CD14-positive monocyte (primary cell): ENCODE measurements at regions not wholly inside any gene's neighbourhood (a gene's known extent, or its start where the extent isn't known, plus 50 kb on each side); places are given as distances from the start of the nearest gene placed in this dataset.

Experiments
- DNase-seq, 3 donors: peaks; one replicate each; pipeline ENCODE4 v3.0.0-alpha.2; 2011 to 2022
- H2AFZ ChIP-seq: 2 replicates; pipeline ENCODE4 v1.6.0; 2012; ENCODE audit warnings: mild to moderate bottlenecking, low read depth, low read length, inconsistent platforms; ENCODE audit not compliant: insufficient read depth, poor library complexity, severe bottlenecking
- H3K27ac ChIP-seq, 2 donors: 1 replicate in 1 of 2; 2 replicates in 1 of 2; pipeline ENCODE4 v1.5.1; 2012 to 2013; ENCODE audit warnings: low read length in 2 of 2, control low read depth in 1 of 2, inconsistent platforms in 1 of 2, low read depth in 1 of 2, mild to moderate bottlenecking in 1 of 2
- H3K27me3 ChIP-seq, 2 donors: one replicate each; pipeline versions ENCODE4 v1.6.0 to v1.6.1; 2011 to 2013; ENCODE audit warnings: low read length in 2 of 2; ENCODE audit not compliant: control insufficient read depth in 2 of 2, insufficient read depth in 2 of 2
- H3K36me3 ChIP-seq, 2 donors: replicated peaks in 1 of 2; 1 replicate in 1 of 2; 2 replicates in 1 of 2; pipeline versions ENCODE4 v1.5.1 to v1.6.1; 2012 to 2013; ENCODE audit warnings: low read length in 2 of 2, control low read depth in 1 of 2, inconsistent platforms in 1 of 2, mild to moderate bottlenecking in 1 of 2; ENCODE audit not compliant: insufficient read depth in 2 of 2, control insufficient read depth in 1 of 2
- H3K4me1 ChIP-seq, 2 donors: 1 replicate in 1 of 2; 2 replicates in 1 of 2; pipeline versions ENCODE4 v1.5.1 to v1.6.1; 2012 to 2013; ENCODE audit warnings: low read length in 2 of 2, control low read depth in 1 of 2, inconsistent platforms in 1 of 2, mild to moderate bottlenecking in 1 of 2, moderate library complexity in 1 of 2; ENCODE audit not compliant: insufficient read depth in 2 of 2, control insufficient read depth in 1 of 2
- H3K4me2 ChIP-seq: replicated peaks from 2 replicates; pipeline ENCODE3; 2012; ENCODE audit warnings: low read length, moderate library complexity, mild to moderate bottlenecking; ENCODE audit not compliant: poor library complexity, severe bottlenecking; ENCODE audit errors: extremely low read depth
- H3K4me3 ChIP-seq, 3 experiments: fragments of 200-600 bp in 1 of 3; sonication (generic) in 1 of 3; replicated peaks in 1 of 3; 1 replicate in 2 of 3; 2 replicates in 1 of 3; pipeline ENCODE4 v1.5.1; 2011 to 2013; ENCODE audit warnings: low read length in 3 of 3, mild to moderate bottlenecking in 3 of 3, control low read depth in 2 of 3, low read depth in 2 of 3, inconsistent platforms in 1 of 3, moderate library complexity in 1 of 3
- H3K79me2 ChIP-seq: 2 replicates; pipeline ENCODE4 v1.6.0; 2012; ENCODE audit warnings: mild to moderate bottlenecking, control low read depth, inconsistent platforms, low read length, moderate library complexity; ENCODE audit not compliant: insufficient read depth
- H3K9ac ChIP-seq: 2 replicates; pipeline ENCODE4 v1.6.0; 2017; ENCODE audit warnings: low read length, mild to moderate bottlenecking; ENCODE audit not compliant: insufficient read depth, poor library complexity, severe bottlenecking
- H3K9me3 ChIP-seq, 2 donors: replicated peaks in 1 of 2; 1 replicate in 1 of 2; 2 replicates in 1 of 2; pipeline versions ENCODE4 v1.5.1 to v1.6.1; 2012 to 2013; ENCODE audit warnings: low read length in 2 of 2, control low read depth in 1 of 2; ENCODE audit not compliant: control insufficient read depth in 1 of 2, insufficient read depth in 1 of 2
- H4K20me1 ChIP-seq: 2 replicates; pipeline ENCODE4 v1.6.0; 2012; ENCODE audit warnings: mild to moderate bottlenecking, low read length, control low read depth, moderate library complexity; ENCODE audit not compliant: insufficient read depth
- H3K27ac Mint-ChIP-seq, 7 donors: one replicate each; pipeline ENCODE4 v1.8.0; 2020; ENCODE audit warnings: mild to moderate bottlenecking in 7 of 7, mixed read lengths in 7 of 7, moderate library complexity in 6 of 7, inconsistent platforms in 2 of 7
- H3K27me3 Mint-ChIP-seq, 3 donors: one replicate each; pipeline ENCODE4 v1.8.0; 2021 to 2022; ENCODE audit warnings: low read depth in 3 of 3, mild to moderate bottlenecking in 3 of 3, mixed read lengths in 3 of 3, moderate library complexity in 3 of 3, inconsistent platforms in 1 of 3
- H3K36me3 Mint-ChIP-seq, 2 donors: one replicate each; pipeline ENCODE4 v1.8.0; 2020; ENCODE audit warnings: mixed read lengths in 2 of 2, inconsistent platforms in 1 of 2, mild to moderate bottlenecking in 1 of 2
- H3K4me1 Mint-ChIP-seq: one replicate; pipeline ENCODE4 v1.8.0; 2020; ENCODE audit warnings: mild to moderate bottlenecking, mixed read lengths
- H3K4me3 Mint-ChIP-seq, 2 donors: one replicate each; pipeline ENCODE4 v1.8.0; 2020; ENCODE audit warnings: mild to moderate bottlenecking in 2 of 2, mixed read lengths in 2 of 2, moderate library complexity in 1 of 2
- H3K9me3 Mint-ChIP-seq, 7 donors: one replicate each; pipeline ENCODE4 v1.8.0; 2020 to 2022; ENCODE audit warnings: mixed read lengths in 7 of 7, mild to moderate bottlenecking in 6 of 7, moderate library complexity in 6 of 7, inconsistent platforms in 2 of 7
- CTCF ChIP-seq: fragments of 200-600 bp; IDR thresholded peaks from one replicate; pipeline ENCODE4 v1.8.0; 2022; ENCODE audit warnings: antibody characterized with exemption, mild to moderate bottlenecking
- WGBS: methylation state at CpG from one replicate; pipeline ENCODE4 v1.1.5; 2013; ENCODE audit warnings: missing lambda C conversion rate; ENCODE audit not compliant: insufficient coverage; 5-methylcytosine and 5-hydroxymethylcytosine counted together
- intact Hi-C, 2 donors: fragments of 100-400 bp; cut with micrococcal nuclease; formaldehyde crosslinking; loops; one replicate each; pipeline versions ENCODE4 v1.15.0 to v1.15.1; 2023

DNA sequence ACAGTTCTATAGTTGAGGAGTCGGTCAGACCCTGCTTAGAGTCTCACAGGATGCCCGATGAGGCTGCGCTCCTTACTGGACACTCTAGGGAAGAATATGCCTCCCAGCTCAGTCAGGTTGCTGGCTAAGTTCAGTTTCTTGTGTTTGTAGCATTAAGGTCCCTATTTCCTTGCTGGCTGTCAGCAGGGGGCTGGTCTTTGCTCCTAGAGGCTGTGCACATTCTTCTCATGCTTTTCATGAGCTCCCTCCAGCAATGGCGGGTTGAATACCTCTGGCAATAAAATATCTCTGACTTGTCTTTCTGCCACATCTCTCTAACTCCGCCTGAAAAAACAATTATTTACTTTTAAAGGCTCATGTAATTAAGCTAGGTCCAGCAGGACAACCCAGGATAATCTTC, 79.4 kb upstream of the DNAJC10 start:
- intact Hi-C loops: no loop called here
- Mint-ChIP-seq H3K4me3 (no peak overlapping the region), H3K36me3 (no peaks in the 10 kb centered on the region), H3K9me3 (peaks cover 0 to 2% (median 0%) of the 10 kb centered on the region in 7 donors), H3K4me1 (no peaks in the 10 kb centered on the region), H3K27ac (no peak overlapping the region), H3K27me3 (peaks cover 0 to 3% (median 0%) of the 10 kb centered on the region in 3 donors)
- no peak for DNase-seq
- Histone ChIP-seq H3K9me3 (no peaks in the 10 kb centered on the region), H3K27ac (no peak overlapping the region), H3K27me3 (no peaks in the 10 kb centered on the region), H3K4me1 (no peaks in the 10 kb centered on the region), H2AFZ (no peak overlapping the region), H3K36me3 (no peaks in the 10 kb centered on the region), H3K4me3 (no peak overlapping the region), H4K20me1 (no peaks in the 10 kb centered on the region), H3K4me2 (no peak overlapping the region), H3K79me2 (no peaks in the 10 kb centered on the region), H3K9ac (no peak overlapping the region)
- WGBS: 54% methylated on average over 5 of the region's 5 CpGs
- no peak for TF ChIP-seq CTCF

GRCh38 chr2:182638667-182639066, 77.4 kb upstream of the DNAJC10 start:
- WGBS: no CpG with 5 or more reads among the region's 2 CpGs
- H3K36me3 ChIP-seq: no peaks in the 10 kb centered on the region
- no peak overlapping the region for H3K4me3 Mint-ChIP-seq
- no peaks in the 10 kb centered on the region for H3K36me3 Mint-ChIP-seq
- peaks cover 7% of the 10 kb centered on the region for H3K4me1 Mint-ChIP-seq
- no peak overlapping the region for H3K4me2 ChIP-seq
- no peak for TF ChIP-seq CTCF
- no peaks in the 10 kb centered on the region for H3K9me3 ChIP-seq
- H3K79me2 ChIP-seq: no peaks in the 10 kb centered on the region
- no peak for DNase-seq
- H3K9ac ChIP-seq: no peak overlapping the region
- intact Hi-C loops: no loop called here
- no peak overlapping the region for H2AFZ ChIP-seq
- no peaks in the 10 kb centered on the region for H4K20me1 ChIP-seq
- no peak overlapping the region for H3K27ac ChIP-seq
- no peaks in the 10 kb centered on the region for H3K27me3 Mint-ChIP-seq
- H3K27me3 ChIP-seq: no peaks in the 10 kb centered on the region
- H3K4me3 ChIP-seq: no peak overlapping the region
- H3K9me3 Mint-ChIP-seq: peaks cover 0 to 2% (median 0%) of the 10 kb centered on the region in 7 donors
- H3K4me1 ChIP-seq: no peaks in the 10 kb centered on the region
- no peak overlapping the region for H3K27ac Mint-ChIP-seq
